HEK293 (cell line): ENCODE measurements at regions not wholly inside any gene's neighbourhood (a gene's known extent, or its start where the extent isn't known, plus 50 kb on each side); places are given as distances from the start of the nearest gene placed in this dataset.

ENCODE experiments used
- CTCF ChIA-PET: fragments of 350-600 bp; formaldehyde crosslinking; extraction: SDS; loops from one replicate; lab custom pipeline; 2021; ENCODE audit warnings: antibody characterized with exemption; lab: Yijun Ruan, JAX
- POLR2A ChIA-PET: fragments of 300-600 bp; formaldehyde crosslinking; extraction: SDS; loops from one replicate; lab custom pipeline; 2020; ENCODE audit warnings: antibody characterized with exemption, inconsistent platforms; lab: Yijun Ruan, JAX
- H3K27ac ChIP-seq: fragments of 200-500 bp; sonication (Bioruptor generic); 2 replicates; pipeline ENCODE4 v1.5.1; 2014; ENCODE audit warnings: low read depth, low read length, control low read depth, inconsistent platforms; ENCODE audit errors: extremely low read depth
- H3K36me3 ChIP-seq, 2 experiments: fragments of 200-500 bp in 1 of 2; sonication (Bioruptor generic) in 1 of 2; 1 replicate in 1 of 2; 2 replicates in 1 of 2; pipeline ENCODE4 v1.5.1; 2014 to 2017; ENCODE audit warnings: inconsistent platforms in 2 of 2, low read length in 2 of 2; ENCODE audit not compliant: control insufficient read depth in 2 of 2, insufficient read depth in 1 of 2
- H3K4me1 ChIP-seq: fragments of 200-500 bp; sonication (Bioruptor generic); 2 replicates; pipeline ENCODE4 v1.5.1; 2014; ENCODE audit warnings: mild to moderate bottlenecking, low read length, inconsistent platforms; ENCODE audit not compliant: control insufficient read depth, insufficient read depth
- H3K4me3 ChIP-seq: 2 replicates; pipeline ENCODE4 v1.5.1; 2011; ENCODE audit warnings: low read depth, mild to moderate bottlenecking, control low read depth, low read length, moderate library complexity
- H3K9me3 ChIP-seq: fragments of 200-500 bp; sonication (Bioruptor generic); 2 replicates; pipeline ENCODE4 v1.5.1; 2014; ENCODE audit warnings: low read depth, low read length, inconsistent platforms; ENCODE audit not compliant: control insufficient read depth, insufficient read depth
- GFI1B ChIP-seq: fragments of 450-650 bp; formaldehyde crosslinking; IDR thresholded peaks from 2 replicates; pipeline ENCODE4 v1.5.1; 2016; ENCODE audit warnings: missing biosample characterization, missing genetic modification characterization
- HOXD13 ChIP-seq: sonication (generic); formaldehyde crosslinking; IDR thresholded peaks from 2 replicates; pipeline ENCODE4 v1.8.0; 2022; ENCODE audit warnings: missing genetic modification reagents, borderline replicate concordance
- KLF9 ChIP-seq: fragments of 450-650 bp; formaldehyde crosslinking; IDR thresholded peaks from 2 replicates; pipeline ENCODE4 v1.5.1; 2016; ENCODE audit warnings: missing biosample characterization, missing genetic modification characterization, low read depth
- MEIS1 ChIP-seq: sonication (generic); formaldehyde crosslinking; IDR thresholded peaks from 2 replicates; pipeline ENCODE4 v1.8.1; 2022; ENCODE audit warnings: missing genetic modification reagents, mild to moderate bottlenecking, borderline replicate concordance
- OVOL3 ChIP-seq: fragments of 450-650 bp; formaldehyde crosslinking; IDR thresholded peaks from 2 replicates; pipeline ENCODE4 v1.5.1; 2016; ENCODE audit warnings: missing biosample characterization, missing genetic modification characterization
- TCF7L2 ChIP-seq: IDR thresholded peaks from 2 replicates; pipeline ENCODE4 v1.6.1; 2011; ENCODE audit warnings: low read depth, mild to moderate bottlenecking, inconsistent platforms, low read length, moderate library complexity, borderline replicate concordance
- TRIM28 ChIP-seq: IDR thresholded peaks from 2 replicates; pipeline ENCODE4 v1.6.1; 2011; ENCODE audit warnings: low read length, control low read depth, borderline replicate concordance
- ZNF112 ChIP-seq: fragments of 450-650 bp; formaldehyde crosslinking; IDR thresholded peaks from 2 replicates; pipeline ENCODE4 v1.5.0; 2017; ENCODE audit warnings: missing biosample characterization, missing genetic modification characterization
- ZNF416 ChIP-seq: fragments of 450-650 bp; formaldehyde crosslinking; IDR thresholded peaks from 2 replicates; pipeline ENCODE4 v1.5.1; 2016; ENCODE audit warnings: missing biosample characterization, missing genetic modification characterization
- ZNF529 ChIP-seq: fragments of 450-650 bp; formaldehyde crosslinking; IDR thresholded peaks from 2 replicates; pipeline ENCODE4 v1.5.1; 2017; ENCODE audit warnings: missing genetic modification characterization, missing biosample characterization; ENCODE audit not compliant: insufficient replicate concordance
- ZNF571 ChIP-seq: fragments of 450-650 bp; formaldehyde crosslinking; IDR thresholded peaks from 2 replicates; pipeline ENCODE4 v1.5.0; 2017; ENCODE audit warnings: missing biosample characterization, missing genetic modification characterization
- ZNF610 ChIP-seq: fragments of 450-650 bp; formaldehyde crosslinking; IDR thresholded peaks from 2 replicates; pipeline ENCODE4 v1.5.1; 2016; ENCODE audit warnings: missing biosample characterization, missing genetic modification characterization, borderline replicate concordance
- ZNF747 ChIP-seq: fragments of 450-650 bp; formaldehyde crosslinking; IDR thresholded peaks from 2 replicates; pipeline ENCODE4 v1.5.1; 2016; ENCODE audit warnings: missing biosample characterization, missing genetic modification characterization
- ZSCAN30 ChIP-seq: fragments of 450-650 bp; IDR thresholded peaks from 2 replicates; pipeline ENCODE4 v1.5.1; 2018; ENCODE audit warnings: missing biosample characterization, mild to moderate bottlenecking, missing genetic modification characterization, moderate library complexity
- TF ChIP-seq, protein P1 (sequence below): sonication (generic); formaldehyde crosslinking; IDR thresholded peaks from 2 replicates; pipeline ENCODE4 v1.8.1; 2022; ENCODE audit warnings: mild to moderate bottlenecking, moderate library complexity, missing genetic modification reagents
- TF ChIP-seq, protein P2 (sequence below): fragments of 450-650 bp; formaldehyde crosslinking; IDR thresholded peaks from 2 replicates; pipeline ENCODE4 v1.5.1; 2016; ENCODE audit warnings: missing biosample characterization, missing genetic modification characterization
- TF ChIP-seq, protein P3 (sequence below): fragments of 450-650 bp; formaldehyde crosslinking; IDR thresholded peaks from 2 replicates; pipeline ENCODE4 v1.5.1; 2017; ENCODE audit warnings: missing biosample characterization, missing genetic modification characterization
- TF ChIP-seq, protein P4 (sequence below): fragments of 450-650 bp; formaldehyde crosslinking; conservative IDR thresholded peaks from 2 replicates; pipeline ENCODE4 v1.5.1; 2016; ENCODE audit warnings: low read depth, missing biosample characterization, missing genetic modification characterization

DNA sequence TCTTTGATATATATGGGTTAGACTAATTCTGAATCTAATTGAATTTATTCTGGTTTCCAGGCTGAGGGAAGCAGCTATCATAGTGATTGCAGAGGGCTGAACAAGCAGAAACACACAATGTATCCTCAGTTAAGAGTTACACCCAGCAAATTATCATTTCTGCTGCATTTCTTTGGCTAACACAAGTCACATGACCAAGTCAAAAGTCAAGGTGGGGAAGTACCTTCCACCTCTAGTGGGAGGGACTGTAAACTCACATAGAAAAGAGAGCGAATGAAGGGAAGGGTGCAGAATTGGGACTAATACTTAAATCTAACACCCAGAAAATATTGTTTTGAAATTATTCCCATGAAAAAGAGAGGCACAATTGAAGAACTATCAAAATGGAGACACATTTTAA, 719.7 kb upstream of the MMS22L start (continued):
- TF ChIP-seq, protein P1, sequence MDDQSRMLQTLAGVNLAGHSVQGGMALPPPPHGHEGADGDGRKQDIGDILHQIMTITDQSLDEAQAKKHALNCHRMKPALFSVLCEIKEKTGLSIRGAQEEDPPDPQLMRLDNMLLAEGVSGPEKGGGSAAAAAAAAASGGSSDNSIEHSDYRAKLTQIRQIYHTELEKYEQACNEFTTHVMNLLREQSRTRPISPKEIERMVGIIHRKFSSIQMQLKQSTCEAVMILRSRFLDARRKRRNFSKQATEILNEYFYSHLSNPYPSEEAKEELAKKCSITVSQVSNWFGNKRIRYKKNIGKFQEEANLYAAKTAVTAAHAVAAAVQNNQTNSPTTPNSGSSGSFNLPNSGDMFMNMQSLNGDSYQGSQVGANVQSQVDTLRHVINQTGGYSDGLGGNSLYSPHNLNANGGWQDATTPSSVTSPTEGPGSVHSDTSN (CRISPR knock-in tag), result no peak
- TF ChIP-seq ZNF571 (tag by site-specific recombination) (no peak), HOXD13 (no peak), GFI1B (tag by site-specific recombination) (no peak), ZNF747 (no peak), KLF9 (tag by site-specific recombination) (no peak), ZNF529 (no peak), OVOL3 (tag by site-specific recombination) (no peak), ZNF112 (no peak)
- TF ChIP-seq, protein P2, sequence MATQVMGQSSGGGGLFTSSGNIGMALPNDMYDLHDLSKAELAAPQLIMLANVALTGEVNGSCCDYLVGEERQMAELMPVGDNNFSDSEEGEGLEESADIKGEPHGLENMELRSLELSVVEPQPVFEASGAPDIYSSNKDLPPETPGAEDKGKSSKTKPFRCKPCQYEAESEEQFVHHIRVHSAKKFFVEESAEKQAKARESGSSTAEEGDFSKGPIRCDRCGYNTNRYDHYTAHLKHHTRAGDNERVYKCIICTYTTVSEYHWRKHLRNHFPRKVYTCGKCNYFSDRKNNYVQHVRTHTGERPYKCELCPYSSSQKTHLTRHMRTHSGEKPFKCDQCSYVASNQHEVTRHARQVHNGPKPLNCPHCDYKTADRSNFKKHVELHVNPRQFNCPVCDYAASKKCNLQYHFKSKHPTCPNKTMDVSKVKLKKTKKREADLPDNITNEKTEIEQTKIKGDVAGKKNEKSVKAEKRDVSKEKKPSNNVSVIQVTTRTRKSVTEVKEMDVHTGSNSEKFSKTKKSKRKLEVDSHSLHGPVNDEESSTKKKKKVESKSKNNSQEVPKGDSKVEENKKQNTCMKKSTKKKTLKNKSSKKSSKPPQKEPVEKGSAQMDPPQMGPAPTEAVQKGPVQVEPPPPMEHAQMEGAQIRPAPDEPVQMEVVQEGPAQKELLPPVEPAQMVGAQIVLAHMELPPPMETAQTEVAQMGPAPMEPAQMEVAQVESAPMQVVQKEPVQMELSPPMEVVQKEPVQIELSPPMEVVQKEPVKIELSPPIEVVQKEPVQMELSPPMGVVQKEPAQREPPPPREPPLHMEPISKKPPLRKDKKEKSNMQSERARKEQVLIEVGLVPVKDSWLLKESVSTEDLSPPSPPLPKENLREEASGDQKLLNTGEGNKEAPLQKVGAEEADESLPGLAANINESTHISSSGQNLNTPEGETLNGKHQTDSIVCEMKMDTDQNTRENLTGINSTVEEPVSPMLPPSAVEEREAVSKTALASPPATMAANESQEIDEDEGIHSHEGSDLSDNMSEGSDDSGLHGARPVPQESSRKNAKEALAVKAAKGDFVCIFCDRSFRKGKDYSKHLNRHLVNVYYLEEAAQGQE (tag by site-specific recombination), result no peak

DNA sequence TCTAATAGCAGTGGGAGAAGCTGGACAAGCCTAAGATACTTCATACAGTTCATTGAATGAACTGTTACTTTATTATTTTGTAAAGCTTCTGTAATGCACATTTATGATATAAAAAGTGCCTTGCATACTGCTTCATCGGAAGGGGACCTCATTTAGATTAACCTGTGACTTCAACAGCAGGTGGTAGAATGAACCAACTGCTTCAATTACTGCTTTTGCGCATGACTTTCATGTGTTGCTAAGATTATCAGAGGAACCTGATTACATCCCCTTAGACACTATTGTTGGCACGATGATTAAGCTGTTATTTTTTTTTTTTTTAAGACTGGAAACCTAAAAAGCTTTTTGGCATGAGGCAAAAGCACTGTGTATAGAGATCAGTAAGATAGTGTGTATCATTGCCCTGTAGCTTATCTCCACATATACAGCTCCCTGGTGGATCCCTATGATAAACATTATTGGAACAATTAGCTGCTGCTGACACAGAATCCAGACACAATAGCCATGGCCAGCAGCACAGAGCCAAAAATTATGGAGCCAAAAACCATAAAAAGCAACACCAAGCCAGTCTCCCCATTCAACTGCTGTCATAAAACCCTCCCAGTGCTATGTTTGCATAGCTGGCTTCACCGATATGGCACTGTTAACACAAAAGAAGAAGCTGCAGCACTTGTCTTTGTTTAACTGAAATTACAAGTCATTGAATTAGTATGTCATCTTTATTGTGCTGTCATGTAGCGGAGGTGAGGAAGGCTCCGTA, 731.6 kb upstream of the MMS22L start:
- CTCF ChIA-PET, result no interaction called here

More for the DNA sequence above, 731.6 kb upstream of the MMS22L start:
- Histone ChIP-seq H3K9me3 (no peaks in the 10 kb centered on the region), H3K27ac (no peak overlapping the region; the same call in 1 of the 2 replicates), H3K4me1 (peaks cover 10% of the 10 kb centered on the region), H3K36me3 (no peaks in the 10 kb centered on the region), H3K4me3 (no peak overlapping the region)
- TF ChIP-seq ZSCAN30 (peak; percentile 59; the same call in 1 of the 2 replicates), TRIM28 (peak; percentile 87), HOXD13 (peak; percentile 76; the same call in 1 of the 2 replicates), ZNF610 (tag by site-specific recombination) (no peak), TCF7L2 (peak; percentile 80; the same call in 1 of the 2 replicates), MEIS1 (CRISPR knock-in tag) (peak; percentile 63; the same call in 1 of the 2 replicates), ZNF416 (tag by site-specific recombination) (no peak)
- TF ChIP-seq, protein P3, sequence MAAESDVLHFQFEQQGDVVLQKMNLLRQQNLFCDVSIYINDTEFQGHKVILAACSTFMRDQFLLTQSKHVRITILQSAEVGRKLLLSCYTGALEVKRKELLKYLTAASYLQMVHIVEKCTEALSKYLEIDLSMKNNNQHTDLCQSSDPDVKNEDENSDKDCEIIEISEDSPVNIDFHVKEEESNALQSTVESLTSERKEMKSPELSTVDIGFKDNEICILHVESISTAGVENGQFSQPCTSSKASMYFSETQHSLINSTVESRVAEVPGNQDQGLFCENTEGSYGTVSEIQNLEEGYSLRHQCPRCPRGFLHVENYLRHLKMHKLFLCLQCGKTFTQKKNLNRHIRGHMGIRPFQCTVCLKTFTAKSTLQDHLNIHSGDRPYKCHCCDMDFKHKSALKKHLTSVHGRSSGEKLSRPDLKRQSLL (tag by site-specific recombination), result peak; percentile 35; the same call in 1 of the 2 replicates
- TF ChIP-seq, protein P4, sequence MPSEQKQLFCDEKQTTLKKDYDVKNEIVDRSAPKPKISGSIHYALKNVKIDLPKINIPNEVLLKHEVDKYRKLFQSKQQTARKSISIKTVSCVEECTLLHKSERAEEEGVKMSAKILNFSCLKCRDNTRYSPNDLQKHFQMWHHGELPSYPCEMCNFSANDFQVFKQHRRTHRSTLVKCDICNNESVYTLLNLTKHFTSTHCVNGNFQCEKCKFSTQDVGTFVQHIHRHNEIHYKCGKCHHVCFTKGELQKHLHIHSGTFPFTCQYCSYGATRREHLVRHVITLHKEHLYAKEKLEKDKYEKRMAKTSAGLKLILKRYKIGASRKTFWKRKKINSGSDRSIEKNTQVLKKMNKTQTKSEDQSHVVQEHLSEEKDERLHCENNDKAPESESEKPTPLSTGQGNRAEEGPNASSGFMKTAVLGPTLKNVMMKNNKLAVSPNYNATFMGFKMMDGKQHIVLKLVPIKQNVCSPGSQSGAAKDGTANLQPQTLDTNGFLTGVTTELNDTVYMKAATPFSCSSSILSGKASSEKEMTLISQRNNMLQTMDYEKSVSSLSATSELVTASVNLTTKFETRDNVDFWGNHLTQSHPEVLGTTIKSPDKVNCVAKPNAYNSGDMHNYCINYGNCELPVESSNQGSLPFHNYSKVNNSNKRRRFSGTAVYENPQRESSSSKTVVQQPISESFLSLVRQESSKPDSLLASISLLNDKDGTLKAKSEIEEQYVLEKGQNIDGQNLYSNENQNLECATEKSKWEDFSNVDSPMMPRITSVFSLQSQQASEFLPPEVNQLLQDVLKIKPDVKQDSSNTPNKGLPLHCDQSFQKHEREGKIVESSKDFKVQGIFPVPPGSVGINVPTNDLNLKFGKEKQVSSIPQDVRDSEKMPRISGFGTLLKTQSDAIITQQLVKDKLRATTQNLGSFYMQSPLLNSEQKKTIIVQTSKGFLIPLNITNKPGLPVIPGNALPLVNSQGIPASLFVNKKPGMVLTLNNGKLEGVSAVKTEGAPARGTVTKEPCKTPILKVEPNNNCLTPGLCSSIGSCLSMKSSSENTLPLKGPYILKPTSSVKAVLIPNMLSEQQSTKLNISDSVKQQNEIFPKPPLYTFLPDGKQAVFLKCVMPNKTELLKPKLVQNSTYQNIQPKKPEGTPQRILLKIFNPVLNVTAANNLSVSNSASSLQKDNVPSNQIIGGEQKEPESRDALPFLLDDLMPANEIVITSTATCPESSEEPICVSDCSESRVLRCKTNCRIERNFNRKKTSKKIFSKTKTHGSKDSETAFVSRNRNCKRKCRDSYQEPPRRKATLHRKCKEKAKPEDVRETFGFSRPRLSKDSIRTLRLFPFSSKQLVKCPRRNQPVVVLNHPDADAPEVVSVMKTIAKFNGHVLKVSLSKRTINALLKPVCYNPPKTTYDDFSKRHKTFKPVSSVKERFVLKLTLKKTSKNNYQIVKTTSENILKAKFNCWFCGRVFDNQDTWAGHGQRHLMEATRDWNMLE, result no peak
- POLR2A ChIA-PET, result no interaction called here
